Upper lobe of left lung (tissue), 6 donors: ENCODE measurements at regions not wholly inside any gene's neighbourhood (a gene's known extent, or its start where the extent isn't known, plus 50 kb on each side); places are given as distances from the start of the nearest gene placed in this dataset.
A peak's percentile ranks its signal among the peaks of the same experiment; 100 is the strongest.

Experiments used
- ATAC-seq, 2 donors: fragments of 200-7000 bp; cut with Tn5 transposase; one replicate each; pipeline ENCODE4 v1.9.1; 2022; ENCODE audit warnings: mild to moderate bottlenecking in 2 of 2, moderate library complexity in 2 of 2; ENCODE audit not compliant: low FRiP score in 2 of 2
- DNase-seq, 2 donors: peaks; one replicate each; pipeline ENCODE4 v3.0.0-alpha.2; 2019 to 2020
- H3K27ac ChIP-seq, 4 donors: fragments of 200-600 bp; sonication (generic); one replicate each; pipeline ENCODE4 v1.5.1; 2016 to 2019
- H3K27me3 ChIP-seq, 4 donors: fragments of 200-600 bp; sonication (generic); one replicate each; pipeline ENCODE4 v1.5.1; 2017 to 2019
- H3K36me3 ChIP-seq, 4 donors: fragments of 200-600 bp; sonication (generic); one replicate each; pipeline ENCODE4 v1.5.1; 2016 to 2019
- H3K4me1 ChIP-seq, 4 donors: fragments of 200-600 bp; sonication (generic); one replicate each; pipeline ENCODE4 v1.5.1; 2018 to 2019
- H3K4me3 ChIP-seq, 4 donors: fragments of 200-600 bp; sonication (generic); one replicate each; pipeline ENCODE4 v1.5.1; 2017 to 2019; ENCODE audit warnings: mild to moderate bottlenecking in 2 of 4, moderate library complexity in 1 of 4
- H3K9me3 ChIP-seq, 4 donors: fragments of 200-600 bp; sonication (generic); one replicate each; pipeline ENCODE4 v1.5.1; 2018 to 2019
- EP300 ChIP-seq, 4 donors: sonication (generic); formaldehyde crosslinking; IDR thresholded peaks; one replicate each; pipeline ENCODE4 v1.5.1; 2017; ENCODE audit warnings: antibody characterized with exemption in 4 of 4, control low read depth in 2 of 4
- POLR2A ChIP-seq, 4 donors: fragments of 450-650 bp; IDR thresholded peaks; one replicate each; pipeline ENCODE4 v1.5.1; 2016 to 2017; ENCODE audit warnings: antibody characterized with exemption in 4 of 4, mild to moderate bottlenecking in 2 of 4
- POLR2AphosphoS5 ChIP-seq, 2 donors: sonication (generic); formaldehyde crosslinking; IDR thresholded peaks; one replicate each; pipeline ENCODE4 v1.5.1; 2017; ENCODE audit warnings: antibody characterized with exemption in 2 of 2
- WGBS, 2 donors: methylation state at CpG; one replicate each; pipeline ENCODE4 v1.1.5; 2017 to 2018; 5-methylcytosine and 5-hydroxymethylcytosine counted together
- TF ChIP-seq, protein P1 (sequence below), 6 experiments: fragments of 450-650 bp in 4 of 6; fragments of 200-600 bp in 2 of 6; sonication (generic) in 2 of 6; IDR thresholded peaks; one replicate each; pipeline ENCODE4 v1.5.1; 2016 to 2019; ENCODE audit warnings: antibody characterized with exemption in 6 of 6
- donor health status: DM: no; HTN: no; CAD: no; lungs with moderate emphysema.
- donor health status: DM: no; HTN: yes; CAD: no; lungs with severe emphysema.

DNA sequence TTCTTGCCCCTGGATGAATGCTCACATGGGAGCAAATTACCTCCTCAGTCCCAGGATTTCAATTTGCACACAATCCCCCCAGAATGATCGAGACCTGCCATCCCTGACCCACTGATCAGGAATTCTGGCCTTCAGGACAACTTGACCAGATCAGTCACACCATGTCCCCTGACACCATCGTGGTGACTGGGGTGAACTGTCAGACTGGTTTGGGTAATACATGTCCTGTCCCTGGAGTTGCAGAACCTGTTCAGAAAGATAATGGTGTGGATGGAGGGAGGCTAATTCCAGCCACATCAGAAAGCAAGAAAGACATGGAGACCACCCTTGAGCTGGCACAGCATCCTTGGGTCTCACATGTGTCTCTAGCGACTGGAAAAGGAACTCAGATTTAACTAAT lies 57.9 kb upstream of the TOP3B start:
- Histone ChIP-seq H3K27me3 (no peaks in the 10 kb centered on the region), H3K4me3 (no peak overlapping the region), H3K4me1 (no peaks in the 10 kb centered on the region), H3K27ac (no peak overlapping the region), H3K36me3 (no peaks in the 10 kb centered on the region), H3K9me3 (no peaks in the 10 kb centered on the region)
- ATAC-seq (no peak), DNase-seq (no peak)
- TF ChIP-seq EP300 (IDR thresholded peaks at IDR 0.05) = no peak
- TF ChIP-seq, protein P1, sequence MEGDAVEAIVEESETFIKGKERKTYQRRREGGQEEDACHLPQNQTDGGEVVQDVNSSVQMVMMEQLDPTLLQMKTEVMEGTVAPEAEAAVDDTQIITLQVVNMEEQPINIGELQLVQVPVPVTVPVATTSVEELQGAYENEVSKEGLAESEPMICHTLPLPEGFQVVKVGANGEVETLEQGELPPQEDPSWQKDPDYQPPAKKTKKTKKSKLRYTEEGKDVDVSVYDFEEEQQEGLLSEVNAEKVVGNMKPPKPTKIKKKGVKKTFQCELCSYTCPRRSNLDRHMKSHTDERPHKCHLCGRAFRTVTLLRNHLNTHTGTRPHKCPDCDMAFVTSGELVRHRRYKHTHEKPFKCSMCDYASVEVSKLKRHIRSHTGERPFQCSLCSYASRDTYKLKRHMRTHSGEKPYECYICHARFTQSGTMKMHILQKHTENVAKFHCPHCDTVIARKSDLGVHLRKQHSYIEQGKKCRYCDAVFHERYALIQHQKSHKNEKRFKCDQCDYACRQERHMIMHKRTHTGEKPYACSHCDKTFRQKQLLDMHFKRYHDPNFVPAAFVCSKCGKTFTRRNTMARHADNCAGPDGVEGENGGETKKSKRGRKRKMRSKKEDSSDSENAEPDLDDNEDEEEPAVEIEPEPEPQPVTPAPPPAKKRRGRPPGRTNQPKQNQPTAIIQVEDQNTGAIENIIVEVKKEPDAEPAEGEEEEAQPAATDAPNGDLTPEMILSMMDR (IDR thresholded peaks at IDR 0.05) = no peak
- TF ChIP-seq POLR2AphosphoS5 (IDR thresholded peaks at IDR 0.05) = no peak
- no peak for TF ChIP-seq POLR2A (IDR thresholded peaks at IDR 0.05)
- WGBS, 2 donors = 77 to 89% methylated on average over 3 of the region's 3 CpGs

DNA sequence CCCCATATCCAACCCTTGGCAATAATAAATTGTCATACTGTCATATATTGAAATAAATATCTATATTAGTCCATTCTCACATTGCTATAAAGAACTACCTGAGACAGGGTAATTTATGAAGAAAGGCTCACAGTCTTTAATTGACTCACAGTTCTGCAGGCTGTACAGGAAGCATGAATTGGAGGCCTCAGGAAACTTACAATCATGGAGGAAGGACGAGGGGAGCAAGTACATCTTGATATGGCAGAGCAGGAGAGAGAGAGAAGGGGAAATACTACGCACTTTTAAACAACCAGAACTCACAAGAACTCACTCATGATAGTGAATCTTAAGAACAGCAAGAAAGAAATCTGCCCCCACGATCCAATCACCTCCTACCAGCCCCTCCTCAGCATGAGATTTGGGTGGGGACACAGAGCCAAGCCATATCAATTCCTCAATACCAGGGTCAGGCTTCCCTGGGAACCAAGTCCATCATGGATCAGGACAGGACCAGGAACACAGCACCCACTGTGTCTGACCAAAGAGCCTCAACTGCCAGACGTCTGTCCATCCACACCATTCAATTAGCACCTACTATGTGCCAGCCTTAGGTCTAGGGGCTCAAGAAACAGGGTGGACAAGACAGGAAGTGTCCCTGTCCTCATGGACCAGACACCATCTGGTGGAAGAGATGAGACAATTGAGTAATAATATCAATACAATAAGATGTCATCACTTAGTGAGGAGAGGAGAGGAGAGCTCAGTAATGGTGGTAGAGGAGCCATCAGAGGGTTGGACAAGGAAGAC lies 56.9 kb upstream of the TOP3B start:
- ATAC-seq (no peak), DNase-seq (no peak)
- Histone ChIP-seq H3K4me1 (no peaks in the 10 kb centered on the region), H3K27me3 (no peaks in the 10 kb centered on the region), H3K4me3 (no peak overlapping the region), H3K36me3 (no peaks in the 10 kb centered on the region), H3K27ac (no peak overlapping the region), H3K9me3 (no peaks in the 10 kb centered on the region)
- TF ChIP-seq, protein P1 (IDR thresholded peaks at IDR 0.05) = no peak
- TF ChIP-seq POLR2A (IDR thresholded peaks at IDR 0.05) = no peak
- no peak for TF ChIP-seq POLR2AphosphoS5 (IDR thresholded peaks at IDR 0.05)
- no peak for TF ChIP-seq EP300 (IDR thresholded peaks at IDR 0.05)
- WGBS, 2 donors = 61 to 71% methylated on average over 4 of the region's 4 CpGs

DNA sequence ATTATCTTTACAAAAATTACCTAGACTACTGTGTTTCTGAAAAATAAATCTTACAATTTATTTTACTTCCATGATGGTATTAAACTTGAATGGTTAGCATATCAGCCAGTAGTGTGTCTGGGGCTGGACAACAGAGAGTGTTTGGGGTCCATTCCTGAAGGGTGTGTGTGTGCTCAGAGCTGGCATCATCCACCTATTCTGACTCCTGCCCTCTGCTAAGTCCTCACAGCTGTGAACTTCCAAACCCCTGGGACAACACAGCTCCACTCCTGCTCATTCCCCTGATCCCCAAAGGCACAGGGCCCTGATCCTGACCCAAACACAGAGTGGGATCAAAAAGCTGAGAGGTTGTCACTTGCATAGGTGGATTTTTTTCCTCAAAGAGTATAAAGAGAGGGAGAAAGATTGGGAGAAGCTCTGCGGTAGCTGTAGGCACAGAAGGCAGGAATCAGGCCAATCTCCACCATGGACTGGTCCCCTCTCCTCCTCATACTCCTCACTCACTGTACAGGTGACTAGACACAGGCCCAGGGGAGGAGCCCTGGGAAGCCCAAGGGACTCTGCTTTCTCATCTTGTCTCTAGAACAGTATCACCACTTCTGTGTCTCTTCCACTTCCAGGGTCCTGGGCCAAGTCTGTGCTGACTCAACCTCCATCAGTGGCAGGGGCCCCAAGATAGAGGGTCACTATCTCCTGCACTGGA lies 55.7 kb upstream of the TOP3B start:
- no peak overlapping the region for H3K4me3 ChIP-seq
- no peaks in the 10 kb centered on the region for H3K4me1 ChIP-seq
- 94 to 100% methylated on average over 1 of the region's 1 CpG for WGBS, 2 donors
- TF ChIP-seq POLR2A (IDR thresholded peaks at IDR 0.05) (no peak), POLR2AphosphoS5 (IDR thresholded peaks at IDR 0.05) (no peak), EP300 (IDR thresholded peaks at IDR 0.05) (no peak)
- TF ChIP-seq, protein P1 (IDR thresholded peaks at IDR 0.05) = no peak
- H3K36me3 ChIP-seq = no peaks in the 10 kb centered on the region
- no peak overlapping the region for H3K27ac ChIP-seq
- ATAC-seq (peak in 1 of 2 donors; percentile 41), DNase-seq (no peak)
- H3K27me3 ChIP-seq = no peaks in the 10 kb centered on the region
- no peaks in the 10 kb centered on the region for H3K9me3 ChIP-seq

DNA sequence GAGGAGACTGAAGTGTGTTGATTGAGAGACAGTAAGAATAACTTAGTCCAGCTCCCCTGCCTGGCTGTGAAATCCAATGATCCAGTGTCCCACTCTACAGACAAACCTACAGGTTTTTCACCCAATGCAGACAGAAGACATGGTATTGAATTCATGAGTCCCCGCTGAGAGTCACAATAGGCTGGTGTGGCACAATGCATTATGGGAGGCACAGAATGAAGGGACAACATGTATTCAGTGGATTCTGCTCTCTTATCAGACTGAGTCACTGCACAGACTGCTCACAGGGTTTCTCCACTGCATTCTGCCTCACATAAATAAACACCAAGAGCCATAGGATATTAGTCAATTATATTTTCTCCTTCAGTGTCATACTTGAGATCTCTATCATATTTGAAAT lies 55.2 kb upstream of the TOP3B start:
- ATAC-seq (no peak), DNase-seq (no peak)
- Histone ChIP-seq H3K4me3 (no peak overlapping the region), H3K9me3 (no peaks in the 10 kb centered on the region), H3K4me1 (no peaks in the 10 kb centered on the region), H3K27me3 (no peaks in the 10 kb centered on the region), H3K36me3 (no peaks in the 10 kb centered on the region), H3K27ac (no peak overlapping the region)
- WGBS, 2 donors = 70 to 81% methylated on average over 1 of the region's 1 CpG
- TF ChIP-seq POLR2A (IDR thresholded peaks at IDR 0.05) (no peak), POLR2AphosphoS5 (IDR thresholded peaks at IDR 0.05) (no peak), EP300 (IDR thresholded peaks at IDR 0.05) (no peak)
- TF ChIP-seq, protein P1 (IDR thresholded peaks at IDR 0.05) = no peak
